Immature natural killer cell (primary cell): ENCODE measurements at regions not wholly inside any gene's neighbourhood (a gene's known extent, or its start where the extent isn't known, plus 50 kb on each side); places are given as distances from the start of the nearest gene placed in this dataset.
"Not testable (repeated sequence)": the region's sequence is repeated elsewhere in the genome, so short reads cannot be mapped to it uniquely, and the experiment has no call there.

Experiments used
- DNase-seq, 3 donors: peaks; one replicate each; pipeline ENCODE4 v3.0.0; 2022; ENCODE audit warnings: mixed read lengths in 1 of 3
- H3K27ac Mint-ChIP-seq, 6 donors: one replicate each; pipeline ENCODE4 v1.8.0; 2020; ENCODE audit warnings: mixed read lengths in 6 of 6, mild to moderate bottlenecking in 5 of 6, inconsistent platforms in 4 of 6, moderate library complexity in 3 of 6
- H3K27me3 Mint-ChIP-seq, 3 donors: one replicate each; pipeline ENCODE4 v1.8.0; 2020 to 2021; ENCODE audit warnings: low read depth in 3 of 3, mild to moderate bottlenecking in 3 of 3, mixed read lengths in 3 of 3, moderate library complexity in 3 of 3, inconsistent platforms in 1 of 3
- H3K36me3 Mint-ChIP-seq, 3 donors: one replicate each; pipeline ENCODE4 v1.8.0; 2020; ENCODE audit warnings: mixed read lengths in 3 of 3, inconsistent platforms in 2 of 3, mild to moderate bottlenecking in 2 of 3
- H3K4me1 Mint-ChIP-seq, 2 donors: one replicate each; pipeline ENCODE4 v1.8.0; 2020; ENCODE audit warnings: inconsistent platforms in 2 of 2, mild to moderate bottlenecking in 2 of 2, mixed read lengths in 2 of 2, moderate library complexity in 1 of 2
- H3K4me3 Mint-ChIP-seq, 5 donors: one replicate each; pipeline ENCODE4 v1.8.0; 2020; ENCODE audit warnings: mild to moderate bottlenecking in 5 of 5, mixed read lengths in 5 of 5, inconsistent platforms in 3 of 5, moderate library complexity in 3 of 5
- H3K9me3 Mint-ChIP-seq, 6 donors: one replicate each; pipeline ENCODE4 v1.8.0; 2020; ENCODE audit warnings: mild to moderate bottlenecking in 6 of 6, mixed read lengths in 6 of 6, inconsistent platforms in 4 of 6, moderate library complexity in 3 of 6

DNA sequence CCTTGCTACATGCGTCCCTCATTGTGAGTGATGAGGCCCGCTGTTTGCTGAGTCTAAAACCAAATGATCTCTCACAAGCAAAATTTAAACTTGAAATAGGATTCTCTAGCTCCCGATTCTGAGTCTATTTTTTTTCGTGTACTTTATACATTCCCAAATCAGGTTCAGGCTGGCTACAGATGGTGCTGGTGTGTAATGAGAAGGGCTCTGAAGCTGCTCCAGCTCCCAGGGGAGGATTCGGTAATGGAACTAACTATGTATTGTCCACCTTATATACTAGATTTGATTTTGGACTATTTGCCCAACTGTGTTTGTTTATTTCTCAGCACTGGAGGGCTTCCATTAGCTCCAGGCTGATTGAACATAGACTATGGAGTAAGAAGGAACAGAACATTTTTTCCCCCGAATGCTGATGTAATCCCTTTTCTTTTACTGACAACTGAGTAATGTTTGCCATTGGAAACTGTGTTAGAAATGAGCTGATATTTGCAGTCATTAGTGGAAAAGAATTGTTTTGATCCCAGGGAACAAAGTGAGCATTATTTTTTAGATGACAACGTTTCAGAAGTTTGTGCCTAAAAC, 274.0 kb upstream of the FIGN start:
- peaks cover under 1 to 36% (median 6%) of the 10 kb centered on the region in 6 donors for H3K9me3 Mint-ChIP-seq
- no peak overlapping the region for H3K27ac Mint-ChIP-seq
- DNase-seq, result no peak
- no peaks in the 10 kb centered on the region for H3K36me3 Mint-ChIP-seq
- H3K27me3 Mint-ChIP-seq, result peaks cover 0 to under 1% (median 0%) of the 10 kb centered on the region in 3 donors
- no peaks in the 10 kb centered on the region for H3K4me1 Mint-ChIP-seq
- no peak overlapping the region for H3K4me3 Mint-ChIP-seq

DNA sequence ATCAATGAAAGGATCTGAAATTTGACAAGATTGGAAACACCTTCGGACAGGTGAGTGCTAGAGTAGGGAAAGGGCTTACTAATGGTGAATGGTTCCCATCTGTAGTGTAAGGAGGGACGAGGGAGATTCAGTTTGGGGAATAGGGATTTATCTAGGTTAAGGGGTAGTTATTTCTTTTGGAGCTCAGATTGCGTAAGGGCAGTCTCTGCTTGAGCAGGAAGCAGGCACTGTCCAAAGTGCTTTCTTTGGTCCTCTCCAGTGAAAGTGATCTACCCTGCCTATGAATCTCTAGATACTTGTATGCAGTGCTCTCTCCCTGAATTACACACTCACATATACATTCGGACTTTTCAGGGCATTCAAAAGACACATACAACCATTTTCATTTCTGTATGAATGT, 272.9 kb upstream of the FIGN start:
- Mint-ChIP-seq H3K27ac (no peak overlapping the region), H3K36me3 (no peaks in the 10 kb centered on the region), H3K27me3 (peaks cover 0 to 5% (median 0%) of the 10 kb centered on the region in 3 donors), H3K4me1 (no peaks in the 10 kb centered on the region), H3K9me3 (peaks cover 3 to 36% (median 9%) of the 10 kb centered on the region in 6 donors), H3K4me3 (no peak overlapping the region)
- no peak for DNase-seq

DNA sequence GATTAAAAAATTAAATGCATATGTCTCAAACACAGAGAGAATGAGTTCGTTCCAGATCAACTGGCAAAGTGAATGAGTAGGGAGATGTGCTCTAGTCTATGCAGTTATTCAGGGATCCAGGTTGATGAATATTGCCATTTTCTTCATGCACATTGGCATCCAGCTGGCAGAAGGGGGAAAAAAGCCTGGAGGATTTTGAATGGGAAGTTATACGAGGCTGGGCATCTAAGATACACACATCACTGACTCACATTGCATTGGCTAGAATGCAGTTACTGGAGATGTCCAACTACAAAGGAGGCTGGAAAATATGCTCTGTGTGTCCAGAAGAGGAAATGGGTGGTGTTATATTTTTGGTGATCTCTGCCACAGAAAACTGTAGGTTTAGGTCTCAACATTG, 270.9 kb upstream of the FIGN start:
- Mint-ChIP-seq H3K27me3 (peaks cover 0 to 5% (median 0%) of the 10 kb centered on the region in 3 donors), H3K9me3 (peaks cover 3 to 33% (median 10%) of the 10 kb centered on the region in 6 donors), H3K36me3 (no peaks in the 10 kb centered on the region), H3K4me1 (no peaks in the 10 kb centered on the region), H3K27ac (no peak overlapping the region), H3K4me3 (no peak overlapping the region)
- DNase-seq, result no peak

DNA sequence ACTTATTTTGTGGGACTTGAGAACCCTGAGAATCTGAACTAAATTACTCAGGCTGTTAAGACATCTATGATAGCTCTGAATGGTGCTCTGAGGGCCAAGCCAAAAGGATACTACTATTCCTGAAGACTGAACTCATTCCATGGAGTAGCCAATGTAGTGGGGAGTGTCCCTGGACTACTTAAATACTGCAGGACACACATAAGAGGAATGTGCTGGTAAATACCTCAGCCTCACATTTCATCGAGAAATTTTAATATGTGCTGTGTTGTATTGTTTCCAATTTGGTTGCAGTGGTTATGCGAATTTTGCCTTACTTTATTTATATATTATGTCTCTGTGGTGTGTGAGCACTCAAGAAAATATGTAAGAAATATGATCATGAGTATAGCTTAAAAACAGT, 264.4 kb upstream of the FIGN start:
- Mint-ChIP-seq H3K9me3 (peaks cover 6 to 24% (median 16%) of the 10 kb centered on the region in 6 donors), H3K36me3 (no peaks in the 10 kb centered on the region), H3K27me3 (peaks cover 0 to 7% (median 0%) of the 10 kb centered on the region in 3 donors), H3K4me3 (no peak overlapping the region), H3K4me1 (no peaks in the 10 kb centered on the region), H3K27ac (no peak overlapping the region)
- DNase-seq, result no peak

DNA sequence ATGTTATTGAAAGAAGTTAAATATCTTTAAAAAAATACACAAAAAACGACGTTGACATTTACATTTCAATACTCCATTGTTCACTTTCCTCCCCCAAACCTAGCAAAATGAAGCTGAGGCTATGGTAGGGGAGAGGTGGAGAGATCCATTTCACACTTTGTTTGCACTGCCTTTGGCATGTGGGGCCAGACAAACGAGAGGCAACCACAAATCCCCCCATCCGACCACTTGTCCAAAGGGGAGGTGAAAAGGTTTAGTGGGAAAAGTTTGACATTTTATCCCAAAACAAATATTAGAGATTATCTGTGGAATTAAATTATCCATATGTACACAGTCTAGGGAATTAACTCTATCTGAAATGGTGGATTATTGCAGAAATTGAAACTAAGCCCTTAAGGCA, 261.7 kb upstream of the FIGN start:
- Mint-ChIP-seq H3K27ac (no peak overlapping the region), H3K4me3 (no peak overlapping the region), H3K9me3 (peaks cover 2 to 19% (median 10%) of the 10 kb centered on the region in 6 donors), H3K36me3 (no peaks in the 10 kb centered on the region), H3K27me3 (peaks cover 0 to 2% (median 0%) of the 10 kb centered on the region in 3 donors), H3K4me1 (no peaks in the 10 kb centered on the region)
- DNase-seq, result no peak

DNA sequence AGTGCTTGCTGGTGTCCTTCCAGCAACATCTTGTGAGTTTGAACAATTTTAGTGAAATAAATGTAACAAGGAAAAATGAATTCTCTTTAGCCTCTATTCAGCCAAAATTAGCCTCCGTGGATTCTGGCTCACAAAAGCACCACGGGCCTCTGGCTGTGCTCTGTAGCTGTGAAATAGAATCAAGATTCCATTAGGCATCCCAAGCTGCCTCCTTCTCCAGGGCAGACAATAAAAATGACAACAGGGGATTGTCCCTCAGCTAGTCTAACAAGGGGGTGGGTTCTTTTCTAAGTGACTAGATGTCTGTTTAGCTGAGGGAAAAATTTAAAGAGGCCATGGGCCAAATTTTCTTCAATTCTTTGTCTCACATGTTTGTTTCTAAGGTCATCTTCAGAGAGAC, 254.7 kb upstream of the FIGN start:
- Mint-ChIP-seq H3K27me3 (no peaks in the 10 kb centered on the region), H3K9me3 (peaks cover 2 to 31% (median 9%) of the 10 kb centered on the region in 6 donors), H3K4me3 (no peak overlapping the region), H3K4me1 (no peaks in the 10 kb centered on the region), H3K27ac (no peak overlapping the region), H3K36me3 (no peaks in the 10 kb centered on the region)
- DNase-seq, result no peak

DNA sequence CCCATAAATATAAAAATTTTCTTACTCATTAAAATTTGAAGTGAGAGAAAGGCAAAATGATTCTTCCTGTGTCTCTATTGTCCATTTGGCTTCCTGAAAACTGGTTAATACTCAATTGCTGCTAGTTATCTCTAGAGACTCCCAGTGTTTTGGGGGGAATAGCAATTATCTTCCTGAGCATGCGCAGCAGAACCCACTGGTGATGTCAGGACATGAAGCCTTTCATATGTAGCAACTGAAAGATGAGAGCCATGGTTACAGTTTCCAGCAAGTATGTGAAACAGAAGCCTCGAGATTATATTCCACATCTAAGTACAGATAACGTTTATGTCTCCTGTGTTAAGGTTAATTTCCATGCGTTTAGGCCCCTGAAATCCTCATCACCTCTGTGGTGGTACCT, 254.3 kb upstream of the FIGN start:
- no peak overlapping the region for H3K4me3 Mint-ChIP-seq
- peaks cover 2 to 31% (median 7%) of the 10 kb centered on the region in 6 donors for H3K9me3 Mint-ChIP-seq
- no peaks in the 10 kb centered on the region for H3K4me1 Mint-ChIP-seq
- no peak for DNase-seq
- no peaks in the 10 kb centered on the region for H3K36me3 Mint-ChIP-seq
- no peaks in the 10 kb centered on the region for H3K27me3 Mint-ChIP-seq
- no peak overlapping the region for H3K27ac Mint-ChIP-seq

DNA sequence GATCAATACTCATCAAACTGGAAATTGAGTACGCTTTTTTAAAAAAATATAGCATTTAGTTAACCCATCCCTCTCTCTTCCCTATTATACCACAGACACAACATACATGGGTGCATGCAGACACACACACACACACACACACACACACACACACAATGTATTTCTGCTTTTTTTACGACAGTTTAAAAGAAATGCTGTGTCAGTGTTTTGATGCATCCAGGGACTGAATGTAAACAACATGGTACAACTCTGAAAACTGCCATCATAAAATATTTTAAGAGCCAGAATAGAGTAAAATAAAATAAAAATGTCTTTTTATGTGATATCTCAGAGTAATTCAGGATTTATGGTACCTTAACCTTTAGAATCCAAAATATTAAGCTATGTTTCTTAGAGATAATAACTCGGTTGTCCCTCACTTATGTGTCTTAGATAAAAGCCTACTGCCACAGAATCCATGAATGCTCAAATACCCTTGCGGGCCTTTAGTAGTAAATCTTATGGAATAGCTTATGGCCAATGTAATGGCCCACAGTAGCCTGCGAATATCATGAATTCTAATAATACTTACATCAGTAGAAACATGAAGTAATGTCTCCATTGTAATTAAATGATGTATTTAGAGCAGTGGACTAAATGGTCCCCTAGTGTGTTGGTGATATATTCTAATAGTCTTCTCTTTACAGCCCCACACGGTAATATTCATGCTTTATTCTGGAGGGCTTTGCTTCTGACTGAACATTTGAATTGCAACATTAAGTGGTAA, 251.6 kb upstream of the FIGN start:
- H3K36me3 Mint-ChIP-seq, result no peaks in the 10 kb centered on the region
- no peak overlapping the region for H3K27ac Mint-ChIP-seq
- H3K4me3 Mint-ChIP-seq, result no peak overlapping the region
- H3K27me3 Mint-ChIP-seq, result no peaks in the 10 kb centered on the region
- no peak for DNase-seq
- H3K9me3 Mint-ChIP-seq, result peaks cover under 1 to 29% (median 9%) of the 10 kb centered on the region in 6 donors
- H3K4me1 Mint-ChIP-seq, result no peaks in the 10 kb centered on the region

DNA sequence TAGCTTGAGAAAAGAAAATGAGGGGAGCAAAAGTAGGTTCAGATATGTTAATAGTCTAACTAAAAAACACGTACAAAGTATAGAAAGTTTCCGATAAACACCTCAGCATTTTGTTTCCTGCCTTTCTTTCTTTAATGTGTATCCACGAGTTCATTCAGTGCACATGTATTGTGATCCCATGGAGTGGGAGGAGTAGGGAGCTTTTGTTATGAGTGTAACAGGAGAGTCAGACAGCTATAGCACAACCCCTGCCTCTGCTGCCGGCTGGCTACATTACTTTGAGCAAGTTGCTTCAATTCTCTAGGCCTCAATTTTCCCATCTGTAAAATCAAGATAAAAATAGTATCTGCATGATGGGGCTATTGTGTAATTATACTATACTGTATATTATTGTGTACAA, 249.2 kb upstream of the FIGN start:
- no peak overlapping the region for H3K4me3 Mint-ChIP-seq
- no peak for DNase-seq
- no peak overlapping the region for H3K27ac Mint-ChIP-seq
- peaks cover 0 to 5% (median 0%) of the 10 kb centered on the region in 3 donors for H3K36me3 Mint-ChIP-seq
- peaks cover 4 to 33% (median 17%) of the 10 kb centered on the region in 6 donors for H3K9me3 Mint-ChIP-seq
- H3K4me1 Mint-ChIP-seq, result no peaks in the 10 kb centered on the region
- no peaks in the 10 kb centered on the region for H3K27me3 Mint-ChIP-seq

DNA sequence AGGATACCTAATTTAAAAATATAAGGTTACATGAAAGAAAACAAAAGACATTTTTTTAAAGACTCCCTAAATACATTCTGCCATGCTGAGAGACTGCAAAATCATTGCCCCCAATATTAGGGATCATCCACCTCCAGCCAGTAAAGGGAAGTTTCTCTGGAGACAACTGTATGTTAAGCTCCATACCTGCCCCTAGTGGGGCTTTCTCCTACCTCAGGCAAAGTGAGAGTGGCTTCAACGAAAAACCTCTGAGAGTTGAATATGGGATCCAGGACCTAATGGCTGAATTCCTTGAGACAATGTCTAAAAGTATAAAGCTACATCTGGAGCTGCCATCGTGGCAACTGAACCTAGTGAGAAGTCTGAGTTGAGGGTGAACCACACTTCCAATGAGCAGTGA, 248.1 kb upstream of the FIGN start:
- no peak for DNase-seq
- Mint-ChIP-seq H3K4me3 (no peak overlapping the region), H3K27ac (no peak overlapping the region), H3K27me3 (no peaks in the 10 kb centered on the region), H3K9me3 (peaks cover 4 to 33% (median 18%) of the 10 kb centered on the region in 6 donors), H3K36me3 (peaks cover 0 to 5% (median 0%) of the 10 kb centered on the region in 3 donors), H3K4me1 (no peaks in the 10 kb centered on the region)

DNA sequence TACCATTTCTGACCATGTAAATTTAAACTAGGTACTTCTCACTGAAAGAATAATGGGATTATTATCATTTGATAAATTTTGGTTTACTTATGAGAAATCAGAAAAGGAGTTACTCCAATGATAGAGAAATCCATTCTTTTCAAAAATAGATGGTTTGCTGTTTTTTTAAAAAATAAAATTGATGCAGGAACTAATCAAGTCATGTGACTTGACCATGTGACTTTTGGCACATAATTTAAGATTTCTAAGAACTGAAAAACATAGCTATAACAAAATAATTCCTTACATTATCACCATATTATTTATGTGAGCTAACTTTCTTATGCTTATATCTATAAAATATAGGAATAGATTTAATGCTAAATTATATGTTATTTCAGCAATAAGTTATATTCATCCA, 247.1 kb upstream of the FIGN start:
- no peak for DNase-seq
- Mint-ChIP-seq H3K4me3 (no peak overlapping the region), H3K36me3 (peaks cover 0 to 5% (median 0%) of the 10 kb centered on the region in 3 donors), H3K4me1 (no peaks in the 10 kb centered on the region), H3K9me3 (peaks cover 6 to 34% (median 18%) of the 10 kb centered on the region in 6 donors), H3K27me3 (peaks cover 0 to 2% (median 0%) of the 10 kb centered on the region in 3 donors), H3K27ac (no peak overlapping the region)

DNA sequence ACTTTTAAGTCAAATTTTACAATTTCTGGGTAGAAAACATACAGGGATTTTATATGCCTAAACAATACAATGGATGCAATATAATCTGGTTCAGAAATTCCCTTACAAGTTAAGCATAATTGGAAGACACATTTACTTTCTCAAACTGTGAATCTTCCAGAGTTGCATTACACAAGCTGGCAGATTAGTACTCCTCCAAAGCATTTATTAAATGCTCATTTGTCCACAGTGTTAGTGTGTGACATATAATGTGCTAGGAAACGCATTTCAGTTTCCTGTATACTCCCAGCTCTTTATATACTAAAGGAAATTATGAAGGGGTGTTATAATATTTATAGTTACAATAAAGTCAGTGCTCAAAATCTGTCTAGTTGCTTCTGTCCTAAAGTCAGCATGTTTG, 239.0 kb upstream of the FIGN start:
- Mint-ChIP-seq H3K4me3 (no peak overlapping the region), H3K36me3 (no peaks in the 10 kb centered on the region), H3K27ac (no peak overlapping the region), H3K4me1 (no peaks in the 10 kb centered on the region), H3K9me3 (peaks cover 2 to 23% (median 4%) of the 10 kb centered on the region in 6 donors), H3K27me3 (peaks cover 0 to 2% (median 1%) of the 10 kb centered on the region in 3 donors)
- DNase-seq, result no peak

DNA sequence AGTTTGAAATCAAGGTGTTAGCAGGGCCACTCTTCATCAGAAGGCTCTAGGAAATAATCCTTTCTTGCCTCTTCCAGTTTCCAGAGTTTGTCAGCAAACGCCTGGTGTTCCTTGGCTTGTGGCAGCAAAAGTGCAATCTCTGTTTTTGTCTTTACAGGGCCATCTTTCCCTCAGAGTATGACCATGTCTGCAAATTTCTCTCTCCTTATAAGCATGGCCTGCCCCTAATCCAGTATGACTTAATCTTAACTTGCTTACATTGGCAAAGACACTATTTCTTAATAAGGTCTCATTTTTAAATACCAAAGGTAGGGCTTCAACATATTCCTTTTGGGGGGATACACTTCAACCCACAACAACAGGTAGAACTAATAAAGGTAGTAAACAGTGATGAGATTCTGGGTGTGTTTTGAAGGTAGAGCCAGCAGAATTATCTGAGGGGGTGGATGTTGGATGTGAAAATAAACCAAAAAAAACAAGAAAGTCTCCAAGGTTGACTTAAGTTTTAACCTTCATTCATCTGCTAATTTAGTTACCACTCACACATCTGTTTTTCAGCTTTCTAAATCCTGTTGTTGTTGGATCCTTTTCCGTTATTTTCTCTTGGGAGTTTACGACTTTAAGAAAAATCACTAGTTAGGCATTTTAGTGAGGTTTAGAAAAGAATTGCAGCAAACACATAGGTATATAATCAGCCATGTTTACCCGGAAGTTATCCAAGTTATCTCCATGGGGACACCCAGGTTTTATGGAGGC, 234.4 kb upstream of the FIGN start:
- Mint-ChIP-seq H3K4me1 (no peaks in the 10 kb centered on the region), H3K9me3 (peaks cover 0 to 32% (median 9%) of the 10 kb centered on the region in 6 donors), H3K4me3 (no peak overlapping the region), H3K27ac (no peak overlapping the region), H3K36me3 (no peaks in the 10 kb centered on the region), H3K27me3 (peaks cover 0 to 1% (median 0%) of the 10 kb centered on the region in 3 donors)
- DNase-seq, result no peak

DNA sequence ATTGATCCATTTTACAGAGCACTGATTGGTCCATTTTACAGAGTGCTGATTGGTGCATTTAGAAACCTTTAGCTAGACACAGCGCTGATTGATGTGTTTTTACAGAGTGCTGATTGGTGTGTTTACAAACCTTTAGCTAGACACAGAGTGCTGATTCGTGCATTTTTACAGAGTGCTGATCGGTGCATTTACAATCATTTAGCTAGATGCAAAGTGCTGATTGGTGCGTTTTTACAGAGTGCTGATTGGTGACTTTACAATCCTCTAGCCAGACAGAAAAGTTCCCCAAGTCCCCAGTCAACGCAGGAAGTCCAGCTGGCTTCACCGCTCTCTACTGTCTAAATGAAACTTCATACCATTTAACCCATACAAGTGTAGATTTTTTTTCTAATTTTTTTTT, 228.5 kb upstream of the FIGN start:
- H3K4me1 Mint-ChIP-seq, H3K36me3 Mint-ChIP-seq, H3K27me3 Mint-ChIP-seq, DNase-seq, H3K27ac Mint-ChIP-seq, H3K4me3 Mint-ChIP-seq: not testable (repeated sequence)
- H3K9me3 Mint-ChIP-seq, result peaks cover 1 to 38% (median 15%) of the 10 kb centered on the region in 6 donors
